HG02884 (cell line): ENCODE measurements at regions not wholly inside any gene's neighbourhood (a gene's known extent, or its start where the extent isn't known, plus 50 kb on each side); places are given as distances from the start of the nearest gene placed in this dataset.

Experiments
- ATAC-seq: cut with Tn5 transposase; IDR thresholded peaks from one replicate; pipeline ENCODE4 v1.9.1; 2021; ENCODE audit warnings: mild to moderate bottlenecking, moderate library complexity; ENCODE audit not compliant: unreplicated experiment

DNA sequence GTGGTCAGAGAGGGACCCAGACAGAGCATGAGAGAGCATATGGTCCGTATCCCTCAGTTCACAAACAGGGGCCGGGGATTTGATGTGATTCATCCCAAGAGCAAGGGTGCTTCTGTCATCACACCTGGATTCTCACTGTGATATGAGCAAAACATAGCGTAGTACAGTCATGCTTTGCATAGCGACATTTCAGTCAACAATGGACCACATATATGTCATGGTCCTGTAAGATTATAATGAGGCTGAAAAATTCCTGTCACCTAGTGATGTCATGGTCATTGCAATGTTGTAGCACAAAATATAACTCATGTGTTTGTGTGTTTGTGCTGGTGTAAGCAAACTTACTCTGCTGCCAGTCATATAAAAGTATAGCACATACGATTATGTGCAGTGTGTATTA, 207.4 kb upstream of the CDH13 start:
- ATAC-seq = no peak

DNA sequence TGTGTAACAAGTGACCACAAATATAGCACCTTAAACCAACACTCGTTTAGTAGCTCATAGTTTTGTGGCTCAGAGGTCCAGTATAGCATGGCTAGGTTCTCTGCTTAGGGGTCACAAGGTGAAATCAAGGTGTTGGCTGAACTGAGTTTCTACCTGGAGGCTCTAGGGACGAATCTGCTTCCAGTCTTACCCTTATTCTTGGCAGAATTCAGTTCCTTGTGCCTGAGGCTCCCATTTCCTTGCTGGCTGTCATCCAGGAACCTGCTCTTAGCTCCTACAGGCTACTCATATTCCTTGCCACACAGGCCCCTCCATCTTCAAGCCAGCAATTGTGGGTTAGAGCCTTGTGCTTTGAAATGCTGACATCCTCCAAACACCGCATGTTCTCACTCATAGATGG, 212.3 kb upstream of the CDH13 start:
- no peak for ATAC-seq

DNA sequence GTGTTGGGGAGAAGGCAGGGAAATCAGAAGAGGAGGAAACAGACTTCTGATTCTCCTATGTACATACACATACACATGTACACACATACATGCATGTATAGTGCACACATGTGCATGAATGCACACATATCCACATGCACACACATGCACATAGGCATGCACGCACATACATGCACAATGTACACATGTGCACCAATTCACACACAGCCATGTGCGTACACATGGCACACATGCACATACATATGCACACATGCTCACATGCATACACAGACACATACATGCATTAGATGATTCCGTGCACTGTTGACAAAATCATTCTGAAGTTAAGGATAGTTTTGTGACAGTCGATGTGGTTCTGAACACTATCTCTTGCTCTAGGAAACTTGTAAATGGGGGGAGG, 214.0 kb upstream of the CDH13 start:
- no peak for ATAC-seq

DNA sequence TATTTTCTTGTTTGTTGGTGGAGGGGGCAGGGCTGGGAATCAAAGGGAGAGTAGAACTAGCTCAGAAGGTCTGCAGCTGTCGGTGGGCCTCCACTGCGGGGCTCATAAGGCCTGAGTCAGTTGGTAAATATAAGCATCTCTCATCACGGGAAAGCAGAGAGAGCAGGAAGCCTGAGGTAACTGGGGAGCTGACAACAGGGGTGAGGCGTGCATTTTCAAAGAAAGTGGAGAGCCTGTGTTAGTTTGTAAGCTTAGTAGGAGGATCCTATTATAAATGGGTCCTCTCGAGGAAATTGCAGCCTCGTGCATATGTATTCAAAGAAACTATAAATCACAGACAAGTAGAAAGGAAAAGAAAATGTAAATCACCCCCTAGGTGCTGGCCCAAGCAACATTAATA, 221.0 kb upstream of the CDH13 start:
- no peak for ATAC-seq

DNA sequence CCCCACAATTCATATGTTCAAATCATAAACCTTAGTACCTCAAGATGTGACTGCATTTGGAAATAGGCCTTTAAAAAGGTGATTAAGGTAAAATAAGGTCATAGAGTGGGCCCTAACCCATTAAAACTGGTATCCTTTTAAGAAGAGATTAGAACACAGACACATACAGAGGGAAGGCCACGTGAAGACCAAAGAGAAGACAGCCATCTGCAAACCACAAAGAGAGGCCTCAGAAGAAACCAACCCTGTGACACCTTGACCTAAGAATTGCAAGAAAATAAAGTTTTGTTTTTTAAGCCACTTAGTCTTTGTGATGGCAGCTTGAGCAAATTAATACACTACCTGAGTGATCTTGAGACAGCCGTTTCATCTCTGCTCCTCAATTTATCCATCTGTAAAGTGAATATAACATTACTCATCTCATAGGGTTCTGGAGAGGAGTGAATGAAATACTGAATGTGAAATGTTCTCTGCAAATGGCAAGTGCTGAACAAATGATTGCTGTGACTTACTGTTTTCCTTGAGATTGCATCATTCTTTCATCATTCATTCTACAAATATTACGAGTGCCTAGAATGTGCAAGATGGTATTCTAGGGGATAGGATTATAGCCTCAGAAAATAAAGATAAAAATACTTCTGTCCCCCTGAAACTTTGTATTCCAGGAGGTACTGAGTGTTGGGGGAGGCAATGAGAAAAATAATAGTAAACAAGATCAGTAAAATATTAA, 222.0 kb upstream of the CDH13 start:
- no peak for ATAC-seq

DNA sequence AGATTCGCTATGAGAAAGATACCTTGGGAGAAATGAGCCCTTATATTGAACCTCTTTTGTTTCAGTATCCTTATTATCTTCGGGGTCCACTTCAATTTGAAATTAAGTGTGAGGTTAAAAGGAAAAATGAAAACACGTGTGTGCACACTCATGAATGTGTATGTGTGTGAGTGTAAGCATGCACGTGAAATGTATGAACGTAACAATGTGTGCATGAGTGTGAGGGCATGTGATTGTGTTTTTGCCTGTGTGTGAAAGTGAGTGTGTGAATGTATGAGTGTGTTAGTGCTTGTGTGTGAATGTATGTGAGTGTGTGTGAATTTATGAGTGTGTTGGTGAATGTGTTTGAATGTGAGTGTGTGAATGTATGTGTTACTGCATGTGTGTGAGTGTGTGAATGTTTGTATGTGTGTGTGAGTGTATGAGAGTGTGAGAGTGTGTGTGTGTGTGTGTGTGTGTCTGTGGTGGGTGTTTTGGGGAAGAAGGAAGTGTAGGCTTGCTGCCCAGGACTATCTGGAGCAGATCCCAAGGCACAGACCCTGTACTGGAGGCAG, 224.0 kb upstream of the CDH13 start:
- ATAC-seq = no peak

DNA sequence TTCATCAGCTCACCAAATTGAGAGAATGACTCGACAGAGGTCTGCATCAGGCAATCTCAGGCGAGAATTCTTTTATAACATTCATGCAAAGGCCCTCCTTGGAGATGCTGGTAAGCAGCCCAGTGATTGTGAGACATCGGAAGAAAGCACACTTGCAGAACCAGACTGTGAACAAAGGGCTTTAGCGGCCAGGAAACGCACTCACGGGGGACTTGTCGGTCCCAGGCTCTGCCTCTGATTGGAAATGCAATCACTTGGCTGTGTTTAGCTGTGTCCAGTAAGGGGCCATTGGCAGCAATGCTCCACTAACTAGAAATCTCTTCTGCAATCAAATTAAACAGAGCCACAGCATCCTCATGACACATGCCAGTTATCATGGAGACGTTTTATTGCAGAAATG, 226.7 kb upstream of the CDH13 start:
- ATAC-seq = no peak

DNA sequence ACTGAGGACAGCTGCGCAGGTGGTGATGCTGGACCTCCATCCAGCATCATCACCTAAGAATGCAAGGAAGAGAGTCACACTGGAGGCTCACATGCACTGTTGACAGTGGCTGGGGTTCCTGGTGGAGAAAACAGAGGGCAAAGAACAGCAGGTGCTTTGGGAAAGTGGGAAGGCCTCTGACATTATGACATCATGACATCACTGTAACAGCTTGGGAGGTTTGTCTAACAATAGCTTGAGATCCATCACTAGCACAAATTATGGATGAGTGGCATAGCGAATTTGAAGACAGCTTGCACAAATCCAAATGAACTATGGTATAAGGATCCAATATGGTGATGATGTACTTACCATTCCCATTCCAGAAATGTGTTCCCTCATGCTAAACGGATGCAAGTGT, 226.5 kb upstream of the MPHOSPH6 start:
- no peak for ATAC-seq

DNA sequence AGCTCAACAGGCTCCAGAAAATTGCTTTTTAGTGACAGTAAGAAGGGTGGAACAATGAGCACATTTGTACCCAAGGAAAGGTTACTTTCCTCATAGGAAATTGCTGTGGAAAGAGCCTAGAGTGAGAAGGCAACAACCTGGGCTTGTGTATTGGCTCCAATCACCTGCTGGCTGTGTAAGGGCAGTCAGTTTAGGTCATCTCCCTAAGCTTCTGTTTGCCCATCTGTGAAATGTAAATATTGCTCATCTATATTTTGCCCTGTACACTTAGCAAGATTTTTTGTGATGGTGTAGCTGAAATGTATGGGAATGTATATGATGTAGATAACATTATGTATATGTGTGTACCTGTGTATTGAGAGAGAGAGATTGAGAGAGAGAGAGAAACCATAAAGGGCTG, 225.2 kb upstream of the MPHOSPH6 start:
- no peak for ATAC-seq

DNA sequence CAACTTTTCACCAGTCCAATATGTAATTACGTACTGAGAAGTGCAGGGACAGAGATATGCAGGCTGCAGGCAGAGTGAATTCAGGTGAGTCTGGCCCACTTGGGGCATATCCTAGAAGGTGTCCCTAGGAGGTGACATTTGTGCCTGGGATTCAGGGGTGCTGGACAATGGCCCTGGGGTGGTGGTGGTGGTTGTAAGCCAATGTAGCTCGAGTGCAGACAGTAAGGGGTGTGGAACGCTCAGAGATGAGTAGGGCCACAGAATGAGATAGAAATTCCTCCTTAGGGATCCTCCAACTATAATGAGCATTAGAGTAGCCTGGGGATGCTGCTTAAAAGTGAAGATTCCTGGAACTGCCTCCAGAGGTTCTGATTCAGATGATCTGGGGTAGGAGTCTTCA, 221.7 kb upstream of the MPHOSPH6 start:
- ATAC-seq = no peak

DNA sequence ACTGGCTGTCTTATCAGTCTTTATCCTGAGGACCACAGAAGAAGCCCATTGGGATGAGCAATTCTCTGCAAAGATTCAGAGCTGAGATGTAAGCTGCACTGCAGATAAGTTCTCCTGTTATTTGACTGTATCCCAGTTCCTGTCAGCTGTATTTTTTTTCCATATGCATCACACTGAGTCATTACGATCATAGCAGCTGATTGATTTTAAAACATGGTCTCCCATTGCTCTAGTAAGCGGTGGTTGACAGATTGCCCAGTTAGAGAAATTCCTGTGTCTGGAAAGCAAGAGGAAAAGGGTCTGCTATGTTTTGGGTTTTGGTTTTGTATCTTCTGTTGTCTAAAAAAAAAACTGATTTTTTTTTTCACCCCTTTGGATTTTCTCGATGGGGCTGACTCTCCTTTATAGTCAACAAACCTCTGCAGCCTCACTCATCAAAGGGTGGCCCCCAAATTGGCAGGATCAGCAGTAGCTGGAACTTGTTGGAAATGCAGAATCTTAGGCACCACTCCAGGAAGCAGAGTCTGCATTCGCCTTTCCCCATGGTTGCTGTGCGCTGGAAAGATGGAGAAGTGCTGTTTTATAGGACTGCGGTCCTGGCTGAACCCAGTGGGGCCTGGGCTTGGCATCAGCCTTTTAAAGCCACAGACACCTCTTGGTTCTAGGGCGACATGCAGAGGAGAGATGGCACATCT, 220.1 kb upstream of the MPHOSPH6 start:
- no peak for ATAC-seq

DNA sequence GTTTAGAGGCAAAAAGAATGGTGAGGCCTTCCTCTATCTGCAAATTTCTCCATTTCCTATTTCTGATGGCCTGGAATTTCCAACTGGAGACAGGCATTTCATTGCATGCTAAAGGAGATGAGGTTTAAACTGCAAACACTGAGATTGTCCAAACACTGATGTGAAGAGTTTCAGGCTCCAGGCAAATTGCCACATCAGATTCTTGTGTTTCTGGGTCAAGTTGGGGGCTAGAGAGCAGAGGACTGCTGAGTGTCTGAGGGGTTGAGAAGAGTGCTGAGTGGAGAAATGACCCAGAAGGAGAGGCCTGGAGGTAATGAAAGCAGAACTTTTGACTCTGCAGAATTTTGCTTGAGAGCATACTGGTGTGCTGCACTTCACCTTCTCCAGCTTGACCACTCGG, 216.7 kb upstream of the MPHOSPH6 start:
- ATAC-seq = no peak

DNA sequence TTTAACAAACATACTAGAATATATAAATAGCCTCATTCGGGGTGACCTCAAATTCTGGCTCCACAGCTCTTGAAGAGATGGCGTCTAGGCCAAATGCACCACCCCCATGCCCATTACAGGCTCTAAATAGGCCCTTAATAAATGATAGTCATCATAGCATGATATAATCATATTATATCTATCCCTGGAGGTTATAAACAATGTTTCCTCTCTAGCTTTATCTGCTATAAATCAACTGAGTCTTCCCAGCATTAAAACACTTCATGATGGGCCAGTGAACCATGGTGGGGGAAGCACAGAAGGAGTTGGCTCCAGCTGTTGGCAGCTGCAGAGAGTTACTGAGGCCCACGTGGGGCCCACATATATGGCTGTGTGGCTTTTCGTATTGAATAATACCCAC, 214.9 kb upstream of the MPHOSPH6 start:
- ATAC-seq = no peak

DNA sequence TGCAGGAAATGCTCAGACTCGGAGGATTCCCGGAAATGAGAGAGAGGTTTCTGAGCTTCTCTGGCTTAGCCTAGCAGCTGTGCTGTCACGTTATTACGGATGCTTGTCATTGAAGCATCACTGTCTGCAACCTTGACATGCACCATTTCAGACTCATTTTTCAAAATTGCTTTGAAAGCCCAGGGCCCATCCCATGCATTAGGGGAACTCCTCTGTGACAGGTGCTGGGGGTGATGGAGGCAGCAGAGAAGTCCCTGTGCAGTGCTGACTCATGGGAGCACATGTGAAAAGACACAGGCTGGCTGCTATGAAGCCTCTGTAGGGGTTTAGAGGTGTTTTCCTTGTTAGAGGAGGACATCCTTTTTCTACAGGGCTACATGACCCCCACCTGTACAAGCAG, 214.0 kb upstream of the MPHOSPH6 start:
- no peak for ATAC-seq

DNA sequence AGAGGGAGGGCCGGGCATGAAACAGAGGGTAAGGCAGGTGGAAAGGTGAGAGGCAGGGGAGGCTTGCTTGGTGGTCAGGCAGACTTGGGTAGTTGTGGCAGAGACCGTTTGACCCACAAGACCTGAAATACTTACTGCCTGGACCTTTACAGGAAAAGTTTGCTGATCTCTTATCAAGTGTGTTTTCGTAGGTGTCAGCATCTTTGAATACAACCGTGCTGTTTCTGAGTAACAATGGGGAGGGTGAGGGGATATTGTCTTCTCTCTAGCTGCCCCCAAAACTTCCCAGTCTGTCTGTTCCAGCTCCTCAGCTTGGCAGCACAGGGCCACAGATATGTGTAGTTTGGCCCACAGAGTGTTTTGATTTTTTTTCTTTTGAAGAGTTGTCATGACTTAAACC, 212.5 kb upstream of the MPHOSPH6 start:
- ATAC-seq = no peak

DNA sequence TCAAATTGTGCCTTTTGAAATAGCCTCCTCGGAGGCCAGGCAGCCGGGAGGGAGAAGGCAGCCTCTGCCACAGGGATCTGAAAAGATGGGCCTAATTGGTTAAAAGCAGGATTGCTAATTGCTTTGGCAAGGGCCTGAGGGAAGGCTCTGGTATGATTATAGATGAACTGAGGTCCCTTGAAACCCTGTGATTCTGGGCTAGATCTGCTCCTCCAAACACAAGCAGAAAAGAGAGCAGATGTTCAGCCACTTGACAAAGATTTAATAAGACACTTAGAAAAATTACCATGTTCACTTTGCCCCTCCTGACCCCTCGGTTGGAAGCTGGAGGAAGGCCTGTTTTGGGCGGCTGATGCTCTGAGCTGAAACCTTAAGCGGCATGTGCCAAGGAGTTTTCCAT, 209.5 kb upstream of the MPHOSPH6 start:
- ATAC-seq = no peak

DNA sequence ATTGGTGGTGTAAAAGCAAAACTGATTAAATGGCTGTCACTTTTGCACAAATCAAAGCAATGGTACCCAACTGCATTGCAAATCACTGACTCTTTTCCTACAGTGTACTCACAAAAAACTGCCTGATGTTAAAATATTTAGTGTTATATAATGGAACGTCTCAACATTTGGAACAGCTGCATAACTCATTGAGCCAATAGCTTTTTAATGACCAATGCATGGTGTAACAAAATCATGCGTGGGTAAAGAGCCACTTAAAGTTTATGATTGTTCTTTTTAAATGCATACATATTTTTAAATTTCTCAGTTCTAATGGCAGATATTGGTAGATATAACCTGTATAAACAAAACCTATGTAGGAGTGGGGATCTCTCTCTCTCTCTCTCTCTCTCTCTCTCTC, 204.0 kb upstream of the MPHOSPH6 start:
- no peak for ATAC-seq

DNA sequence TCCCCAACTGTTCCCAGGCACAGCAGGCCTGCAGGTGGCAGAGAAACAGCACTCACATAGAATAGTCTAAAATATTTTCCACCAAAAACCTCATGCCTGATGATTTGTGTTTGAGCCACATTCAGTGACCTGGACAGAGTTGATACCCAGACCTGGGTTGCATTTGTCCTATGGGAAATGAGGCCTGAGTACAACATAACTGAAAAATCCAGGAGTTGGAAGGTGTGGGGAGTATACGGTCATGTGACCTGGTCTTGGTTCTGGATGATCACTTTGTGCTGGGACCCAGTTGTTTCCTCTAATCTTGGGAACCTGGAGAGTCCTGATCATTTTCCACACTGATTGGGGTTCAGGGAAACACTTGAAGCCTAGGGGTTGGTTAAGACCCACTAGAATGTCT, 200.3 kb upstream of the MPHOSPH6 start:
- ATAC-seq = no peak

DNA sequence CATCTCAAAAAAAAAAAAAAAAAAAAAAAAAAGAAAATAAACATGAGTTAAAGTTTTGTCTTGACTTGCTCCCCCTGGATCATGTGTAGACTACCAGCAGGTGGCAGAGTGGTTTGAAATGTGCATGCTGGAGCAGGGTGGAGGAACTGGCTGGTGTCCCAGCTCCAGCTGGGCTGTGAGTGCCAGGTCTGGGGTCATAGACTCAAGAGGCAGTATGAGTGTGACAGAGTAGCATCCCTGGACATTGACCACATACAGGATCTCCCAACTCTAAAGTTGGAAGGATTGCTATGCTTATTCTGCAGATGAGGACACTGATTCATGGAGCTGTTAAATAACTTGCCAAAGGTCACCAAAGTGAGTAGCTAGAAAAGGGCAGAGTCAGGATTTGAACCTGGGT, 198.0 kb upstream of the MPHOSPH6 start:
- ATAC-seq = no peak

DNA sequence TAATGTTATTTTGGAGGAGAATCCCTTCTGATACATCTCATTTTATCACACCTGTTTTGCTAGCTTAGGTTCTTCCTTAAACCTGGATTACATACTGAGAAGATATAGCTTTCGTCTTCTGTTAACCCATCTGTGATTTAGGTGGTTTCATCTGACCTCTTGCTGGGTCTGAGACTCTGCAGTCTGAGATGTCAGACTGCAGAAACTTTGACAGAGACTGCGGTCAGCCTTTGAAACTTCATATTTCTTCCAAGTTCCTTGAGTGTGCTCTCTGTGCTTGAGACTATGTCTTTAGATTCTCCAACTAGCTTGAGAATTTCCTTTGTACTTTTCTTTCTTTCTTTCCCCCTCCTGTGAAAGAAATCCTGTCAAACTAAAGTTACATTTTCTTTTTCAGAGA, 196.4 kb upstream of the MPHOSPH6 start:
- ATAC-seq = no peak

DNA sequence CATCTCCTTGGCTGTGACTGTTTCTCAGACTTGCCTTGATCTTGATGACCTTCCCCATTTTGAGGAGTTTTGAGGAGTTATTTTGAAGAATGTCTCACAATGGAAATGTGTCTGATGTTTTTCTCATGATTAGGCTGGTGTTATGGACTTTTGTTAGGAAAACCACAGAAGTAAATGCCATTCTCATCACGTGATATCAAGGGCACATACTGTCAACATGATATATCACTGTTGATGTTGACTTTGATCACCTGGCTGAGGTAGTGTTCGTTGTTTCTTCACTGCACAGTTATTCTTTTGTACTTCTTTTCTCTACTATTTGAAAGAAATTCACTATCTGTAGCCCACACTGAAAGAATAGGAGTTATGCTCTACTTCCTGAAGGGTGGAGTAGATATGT, 194.7 kb upstream of the MPHOSPH6 start:
- no peak for ATAC-seq

DNA sequence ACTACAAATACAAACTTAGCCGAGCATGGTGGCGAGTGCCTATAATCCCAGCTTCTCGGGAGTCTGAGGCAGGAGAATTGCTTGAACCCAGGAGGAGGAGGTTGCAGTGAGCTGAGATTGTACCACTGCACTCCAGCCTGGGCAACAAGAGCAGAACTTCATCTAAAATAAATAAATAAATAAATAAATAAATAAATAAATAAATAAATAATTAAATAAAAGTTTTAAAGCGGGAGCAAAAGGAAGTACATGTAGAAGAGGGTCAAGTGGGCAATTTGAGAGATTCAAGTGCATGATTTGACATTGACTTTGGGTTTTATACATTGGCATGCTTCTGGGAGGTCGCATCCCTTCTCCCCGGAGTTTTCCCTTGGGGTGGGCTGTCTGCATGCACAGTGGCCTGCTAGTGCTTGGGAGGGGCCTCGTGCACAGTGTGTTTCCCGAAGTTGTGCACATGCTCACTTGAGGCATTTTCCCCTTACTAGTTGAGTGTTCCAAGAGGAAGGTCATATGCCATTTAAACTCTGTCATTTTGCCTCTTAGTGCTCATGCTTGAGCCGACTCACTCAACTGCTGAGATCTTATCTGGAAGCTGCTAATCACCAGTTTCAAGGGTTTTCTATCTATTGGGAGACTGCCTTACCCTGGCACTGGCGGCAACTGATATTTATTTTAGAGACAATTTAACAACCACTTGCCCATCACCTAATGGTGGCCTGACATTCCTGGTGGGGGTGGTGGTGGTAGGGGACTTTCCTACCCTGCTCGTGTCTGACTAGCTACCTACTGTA, 193.2 kb upstream of the MPHOSPH6 start:
- no peak for ATAC-seq
